Panc1 (cell line): ENCODE measurements at regions not wholly inside any gene's neighbourhood (a gene's known extent, or its start where the extent isn't known, plus 50 kb on each side); places are given as distances from the start of the nearest gene placed in this dataset.

Experiments used
- POLR2AphosphoS5 ChIP-seq: IDR thresholded peaks from 2 replicates; pipeline ENCODE4 v1.6.1; 2012; ENCODE audit warnings: mild to moderate bottlenecking, low read depth, low read length, moderate library complexity
- SIN3A ChIP-seq: IDR thresholded peaks from 2 replicates; pipeline ENCODE4 v1.6.1; 2012; ENCODE audit warnings: low read depth, mild to moderate bottlenecking, low read length, moderate library complexity, borderline replicate concordance; ENCODE audit not compliant: insufficient read depth
- TF ChIP-seq, protein P1 (sequence below): fragments of 450-650 bp; IDR thresholded peaks from 2 replicates; pipeline ENCODE4 v1.5.1; 2017; ENCODE audit warnings: mild to moderate bottlenecking
- TF ChIP-seq, protein P2 (sequence below), 2 experiments: IDR thresholded peaks; 2 replicates each; pipeline ENCODE4 v1.6.1; 2011 to 2012; ENCODE audit warnings: low read depth in 2 of 2, control low read depth in 1 of 2, low read length in 1 of 2, mild to moderate bottlenecking in 1 of 2, moderate library complexity in 1 of 2; ENCODE audit not compliant: insufficient read depth in 1 of 2

DNA sequence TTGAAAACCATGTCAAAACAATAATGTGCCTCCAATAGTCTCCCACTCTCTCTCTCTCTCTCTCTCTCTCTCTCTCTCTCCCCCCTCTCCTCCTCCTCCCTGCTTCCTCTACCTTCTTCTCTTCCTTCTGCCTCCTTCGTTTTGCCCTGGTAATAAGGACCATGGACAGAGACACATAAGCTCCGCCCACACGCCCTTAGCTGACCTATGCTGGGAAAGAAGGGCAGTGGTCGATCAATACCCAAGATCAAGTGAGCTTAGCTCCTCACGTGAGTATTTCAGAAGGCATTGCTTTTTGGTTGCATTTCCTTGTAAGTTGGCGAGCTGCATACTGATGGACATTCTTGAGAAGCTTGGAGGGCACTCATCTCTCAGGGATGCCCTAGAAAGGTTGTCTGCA lies 194.8 kb downstream of the MIAT start:
- TF ChIP-seq, protein P1, sequence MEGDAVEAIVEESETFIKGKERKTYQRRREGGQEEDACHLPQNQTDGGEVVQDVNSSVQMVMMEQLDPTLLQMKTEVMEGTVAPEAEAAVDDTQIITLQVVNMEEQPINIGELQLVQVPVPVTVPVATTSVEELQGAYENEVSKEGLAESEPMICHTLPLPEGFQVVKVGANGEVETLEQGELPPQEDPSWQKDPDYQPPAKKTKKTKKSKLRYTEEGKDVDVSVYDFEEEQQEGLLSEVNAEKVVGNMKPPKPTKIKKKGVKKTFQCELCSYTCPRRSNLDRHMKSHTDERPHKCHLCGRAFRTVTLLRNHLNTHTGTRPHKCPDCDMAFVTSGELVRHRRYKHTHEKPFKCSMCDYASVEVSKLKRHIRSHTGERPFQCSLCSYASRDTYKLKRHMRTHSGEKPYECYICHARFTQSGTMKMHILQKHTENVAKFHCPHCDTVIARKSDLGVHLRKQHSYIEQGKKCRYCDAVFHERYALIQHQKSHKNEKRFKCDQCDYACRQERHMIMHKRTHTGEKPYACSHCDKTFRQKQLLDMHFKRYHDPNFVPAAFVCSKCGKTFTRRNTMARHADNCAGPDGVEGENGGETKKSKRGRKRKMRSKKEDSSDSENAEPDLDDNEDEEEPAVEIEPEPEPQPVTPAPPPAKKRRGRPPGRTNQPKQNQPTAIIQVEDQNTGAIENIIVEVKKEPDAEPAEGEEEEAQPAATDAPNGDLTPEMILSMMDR, result no peak
- TF ChIP-seq, protein P2, sequence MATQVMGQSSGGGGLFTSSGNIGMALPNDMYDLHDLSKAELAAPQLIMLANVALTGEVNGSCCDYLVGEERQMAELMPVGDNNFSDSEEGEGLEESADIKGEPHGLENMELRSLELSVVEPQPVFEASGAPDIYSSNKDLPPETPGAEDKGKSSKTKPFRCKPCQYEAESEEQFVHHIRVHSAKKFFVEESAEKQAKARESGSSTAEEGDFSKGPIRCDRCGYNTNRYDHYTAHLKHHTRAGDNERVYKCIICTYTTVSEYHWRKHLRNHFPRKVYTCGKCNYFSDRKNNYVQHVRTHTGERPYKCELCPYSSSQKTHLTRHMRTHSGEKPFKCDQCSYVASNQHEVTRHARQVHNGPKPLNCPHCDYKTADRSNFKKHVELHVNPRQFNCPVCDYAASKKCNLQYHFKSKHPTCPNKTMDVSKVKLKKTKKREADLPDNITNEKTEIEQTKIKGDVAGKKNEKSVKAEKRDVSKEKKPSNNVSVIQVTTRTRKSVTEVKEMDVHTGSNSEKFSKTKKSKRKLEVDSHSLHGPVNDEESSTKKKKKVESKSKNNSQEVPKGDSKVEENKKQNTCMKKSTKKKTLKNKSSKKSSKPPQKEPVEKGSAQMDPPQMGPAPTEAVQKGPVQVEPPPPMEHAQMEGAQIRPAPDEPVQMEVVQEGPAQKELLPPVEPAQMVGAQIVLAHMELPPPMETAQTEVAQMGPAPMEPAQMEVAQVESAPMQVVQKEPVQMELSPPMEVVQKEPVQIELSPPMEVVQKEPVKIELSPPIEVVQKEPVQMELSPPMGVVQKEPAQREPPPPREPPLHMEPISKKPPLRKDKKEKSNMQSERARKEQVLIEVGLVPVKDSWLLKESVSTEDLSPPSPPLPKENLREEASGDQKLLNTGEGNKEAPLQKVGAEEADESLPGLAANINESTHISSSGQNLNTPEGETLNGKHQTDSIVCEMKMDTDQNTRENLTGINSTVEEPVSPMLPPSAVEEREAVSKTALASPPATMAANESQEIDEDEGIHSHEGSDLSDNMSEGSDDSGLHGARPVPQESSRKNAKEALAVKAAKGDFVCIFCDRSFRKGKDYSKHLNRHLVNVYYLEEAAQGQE (IDR thresholded peaks at IDR 0.05; ENCODE audit: insufficient read depth in 1 of 2, low read depth in 2 of 2, low read length in 1 of 2), result peak; percentile 72 to 73
- TF ChIP-seq SIN3A (no peak), POLR2AphosphoS5 (no peak)
